ENCODE measurements at regions not wholly inside any gene's neighbourhood (a gene's known extent, or its start where the extent isn't known, plus 50 kb on each side); places are given as distances from the start of the nearest gene placed in this dataset.

DNA sequence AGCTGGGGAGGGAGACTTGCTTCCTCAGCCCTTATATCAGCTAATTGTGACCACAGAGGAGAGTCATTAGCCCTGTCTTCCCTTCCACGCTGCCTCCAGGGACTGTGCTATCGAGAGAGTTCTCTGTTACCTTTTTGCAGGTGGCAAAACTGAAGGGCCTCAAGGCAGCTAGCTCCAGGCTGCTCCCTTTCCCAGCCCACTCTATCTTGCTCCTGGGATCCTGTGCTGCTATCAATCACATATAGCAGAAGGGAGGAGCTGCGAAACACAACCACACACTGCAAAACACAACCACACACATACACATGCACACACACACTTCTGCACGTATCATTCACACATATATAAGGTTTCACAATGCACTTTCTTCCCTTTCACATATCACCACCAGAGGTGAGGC lies 205.3 kb upstream of the MTNR1B start (continued):
- TF ChIP-seq, protein P1, sequence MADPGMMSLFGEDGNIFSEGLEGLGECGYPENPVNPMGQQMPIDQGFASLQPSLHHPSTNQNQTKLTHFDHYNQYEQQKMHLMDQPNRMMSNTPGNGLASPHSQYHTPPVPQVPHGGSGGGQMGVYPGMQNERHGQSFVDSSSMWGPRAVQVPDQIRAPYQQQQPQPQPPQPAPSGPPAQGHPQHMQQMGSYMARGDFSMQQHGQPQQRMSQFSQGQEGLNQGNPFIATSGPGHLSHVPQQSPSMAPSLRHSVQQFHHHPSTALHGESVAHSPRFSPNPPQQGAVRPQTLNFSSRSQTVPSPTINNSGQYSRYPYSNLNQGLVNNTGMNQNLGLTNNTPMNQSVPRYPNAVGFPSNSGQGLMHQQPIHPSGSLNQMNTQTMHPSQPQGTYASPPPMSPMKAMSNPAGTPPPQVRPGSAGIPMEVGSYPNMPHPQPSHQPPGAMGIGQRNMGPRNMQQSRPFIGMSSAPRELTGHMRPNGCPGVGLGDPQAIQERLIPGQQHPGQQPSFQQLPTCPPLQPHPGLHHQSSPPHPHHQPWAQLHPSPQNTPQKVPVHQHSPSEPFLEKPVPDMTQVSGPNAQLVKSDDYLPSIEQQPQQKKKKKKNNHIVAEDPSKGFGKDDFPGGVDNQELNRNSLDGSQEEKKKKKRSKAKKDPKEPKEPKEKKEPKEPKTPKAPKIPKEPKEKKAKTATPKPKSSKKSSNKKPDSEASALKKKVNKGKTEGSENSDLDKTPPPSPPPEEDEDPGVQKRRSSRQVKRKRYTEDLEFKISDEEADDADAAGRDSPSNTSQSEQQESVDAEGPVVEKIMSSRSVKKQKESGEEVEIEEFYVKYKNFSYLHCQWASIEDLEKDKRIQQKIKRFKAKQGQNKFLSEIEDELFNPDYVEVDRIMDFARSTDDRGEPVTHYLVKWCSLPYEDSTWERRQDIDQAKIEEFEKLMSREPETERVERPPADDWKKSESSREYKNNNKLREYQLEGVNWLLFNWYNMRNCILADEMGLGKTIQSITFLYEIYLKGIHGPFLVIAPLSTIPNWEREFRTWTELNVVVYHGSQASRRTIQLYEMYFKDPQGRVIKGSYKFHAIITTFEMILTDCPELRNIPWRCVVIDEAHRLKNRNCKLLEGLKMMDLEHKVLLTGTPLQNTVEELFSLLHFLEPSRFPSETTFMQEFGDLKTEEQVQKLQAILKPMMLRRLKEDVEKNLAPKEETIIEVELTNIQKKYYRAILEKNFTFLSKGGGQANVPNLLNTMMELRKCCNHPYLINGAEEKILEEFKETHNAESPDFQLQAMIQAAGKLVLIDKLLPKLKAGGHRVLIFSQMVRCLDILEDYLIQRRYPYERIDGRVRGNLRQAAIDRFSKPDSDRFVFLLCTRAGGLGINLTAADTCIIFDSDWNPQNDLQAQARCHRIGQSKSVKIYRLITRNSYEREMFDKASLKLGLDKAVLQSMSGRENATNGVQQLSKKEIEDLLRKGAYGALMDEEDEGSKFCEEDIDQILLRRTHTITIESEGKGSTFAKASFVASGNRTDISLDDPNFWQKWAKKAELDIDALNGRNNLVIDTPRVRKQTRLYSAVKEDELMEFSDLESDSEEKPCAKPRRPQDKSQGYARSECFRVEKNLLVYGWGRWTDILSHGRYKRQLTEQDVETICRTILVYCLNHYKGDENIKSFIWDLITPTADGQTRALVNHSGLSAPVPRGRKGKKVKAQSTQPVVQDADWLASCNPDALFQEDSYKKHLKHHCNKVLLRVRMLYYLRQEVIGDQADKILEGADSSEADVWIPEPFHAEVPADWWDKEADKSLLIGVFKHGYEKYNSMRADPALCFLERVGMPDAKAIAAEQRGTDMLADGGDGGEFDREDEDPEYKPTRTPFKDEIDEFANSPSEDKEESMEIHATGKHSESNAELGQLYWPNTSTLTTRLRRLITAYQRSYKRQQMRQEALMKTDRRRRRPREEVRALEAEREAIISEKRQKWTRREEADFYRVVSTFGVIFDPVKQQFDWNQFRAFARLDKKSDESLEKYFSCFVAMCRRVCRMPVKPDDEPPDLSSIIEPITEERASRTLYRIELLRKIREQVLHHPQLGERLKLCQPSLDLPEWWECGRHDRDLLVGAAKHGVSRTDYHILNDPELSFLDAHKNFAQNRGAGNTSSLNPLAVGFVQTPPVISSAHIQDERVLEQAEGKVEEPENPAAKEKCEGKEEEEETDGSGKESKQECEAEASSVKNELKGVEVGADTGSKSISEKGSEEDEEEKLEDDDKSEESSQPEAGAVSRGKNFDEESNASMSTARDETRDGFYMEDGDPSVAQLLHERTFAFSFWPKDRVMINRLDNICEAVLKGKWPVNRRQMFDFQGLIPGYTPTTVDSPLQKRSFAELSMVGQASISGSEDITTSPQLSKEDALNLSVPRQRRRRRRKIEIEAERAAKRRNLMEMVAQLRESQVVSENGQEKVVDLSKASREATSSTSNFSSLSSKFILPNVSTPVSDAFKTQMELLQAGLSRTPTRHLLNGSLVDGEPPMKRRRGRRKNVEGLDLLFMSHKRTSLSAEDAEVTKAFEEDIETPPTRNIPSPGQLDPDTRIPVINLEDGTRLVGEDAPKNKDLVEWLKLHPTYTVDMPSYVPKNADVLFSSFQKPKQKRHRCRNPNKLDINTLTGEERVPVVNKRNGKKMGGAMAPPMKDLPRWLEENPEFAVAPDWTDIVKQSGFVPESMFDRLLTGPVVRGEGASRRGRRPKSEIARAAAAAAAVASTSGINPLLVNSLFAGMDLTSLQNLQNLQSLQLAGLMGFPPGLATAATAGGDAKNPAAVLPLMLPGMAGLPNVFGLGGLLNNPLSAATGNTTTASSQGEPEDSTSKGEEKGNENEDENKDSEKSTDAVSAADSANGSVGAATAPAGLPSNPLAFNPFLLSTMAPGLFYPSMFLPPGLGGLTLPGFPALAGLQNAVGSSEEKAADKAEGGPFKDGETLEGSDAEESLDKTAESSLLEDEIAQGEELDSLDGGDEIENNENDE (IDR thresholded peaks at IDR 0.05; ENCODE audit: insufficient replicate concordance, low read length) = no peak
- TF ChIP-seq TAF7 (optimal IDR thresholded peaks at IDR 0.05; ENCODE audit: borderline replicate concordance, low read depth, low read length) = no peak
- no peak for TF ChIP-seq MAFK (IDR thresholded peaks at IDR 0.05; ENCODE audit: low read depth, low read length)
- no peak for TF ChIP-seq NRF1 (IDR thresholded peaks at IDR 0.05; ENCODE audit: low read depth, low read length)
- no peak for TF ChIP-seq SUZ12 (IDR thresholded peaks at IDR 0.05; ENCODE audit: low read length)
- no peak for TF ChIP-seq SIN3A (conservative IDR thresholded peaks at IDR 0.05 in 1 of 2, IDR thresholded peaks at IDR 0.05 in 1 of 2; ENCODE audit: low read depth in 1 of 2, low read length in 2 of 2)
- TF ChIP-seq, protein P2, sequence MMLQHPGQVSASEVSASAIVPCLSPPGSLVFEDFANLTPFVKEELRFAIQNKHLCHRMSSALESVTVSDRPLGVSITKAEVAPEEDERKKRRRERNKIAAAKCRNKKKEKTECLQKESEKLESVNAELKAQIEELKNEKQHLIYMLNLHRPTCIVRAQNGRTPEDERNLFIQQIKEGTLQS (IDR thresholded peaks at IDR 0.05; ENCODE audit: insufficient read depth, low read depth, low read length) = no peak
- TF ChIP-seq, protein P3, sequence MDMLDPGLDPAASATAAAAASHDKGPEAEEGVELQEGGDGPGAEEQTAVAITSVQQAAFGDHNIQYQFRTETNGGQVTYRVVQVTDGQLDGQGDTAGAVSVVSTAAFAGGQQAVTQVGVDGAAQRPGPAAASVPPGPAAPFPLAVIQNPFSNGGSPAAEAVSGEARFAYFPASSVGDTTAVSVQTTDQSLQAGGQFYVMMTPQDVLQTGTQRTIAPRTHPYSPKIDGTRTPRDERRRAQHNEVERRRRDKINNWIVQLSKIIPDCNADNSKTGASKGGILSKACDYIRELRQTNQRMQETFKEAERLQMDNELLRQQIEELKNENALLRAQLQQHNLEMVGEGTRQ (IDR thresholded peaks at IDR 0.05; ENCODE audit: low read length) = no peak
- no peak for TF ChIP-seq POLR2AphosphoS5 (IDR thresholded peaks at IDR 0.05; ENCODE audit: low read depth, low read length)
- TF ChIP-seq ASH2L (IDR thresholded peaks at IDR 0.05; ENCODE audit: low read length) = no peak
- no peak for TF ChIP-seq YY1 (IDR thresholded peaks at IDR 0.05; ENCODE audit: low read depth, low read length)
